GM19438 (cell line): ENCODE measurements at regions not wholly inside any gene's neighbourhood (a gene's known extent, or its start where the extent isn't known, plus 50 kb on each side); places are given as distances from the start of the nearest gene placed in this dataset.

Source experiments
- ATAC-seq: cut with Tn5 transposase; IDR thresholded peaks from one replicate; pipeline ENCODE4 v1.9.1; 2021; ENCODE audit warnings: low read depth; ENCODE audit not compliant: unreplicated experiment

GRCh38 chr13:79096099-79096498, 310.0 kb downstream of the RBM26 start:
- no peak for ATAC-seq

GRCh38 chr13:79090552-79091124, 315.4 kb downstream of the RBM26 start:
- no peak for ATAC-seq

GRCh38 chr13:79084802-79085424, 321.1 kb downstream of the RBM26 start:
- ATAC-seq, result no peak

- ATAC-seq, result no peak
Measured at GRCh38 chr13:79081942-79082341, 324.1 kb downstream of the RBM26 start.

GRCh38 chr13:79079351-79079839, 326.7 kb downstream of the RBM26 start:
- ATAC-seq, result no peak

GRCh38 chr13:79075703-79076102, 330.4 kb downstream of the RBM26 start:
- no peak for ATAC-seq

- peak; percentile 57 for ATAC-seq
Measured at GRCh38 chr13:79070343-79070974, 335.6 kb downstream of the RBM26 start.

GRCh38 chr13:79062291-79062690, 343.8 kb downstream of the RBM26 start:
- ATAC-seq, result no peak

- ATAC-seq, result no peak
Measured at GRCh38 chr13:79060216-79060615, 345.8 kb downstream of the RBM26 start.

- ATAC-seq, result no peak
Measured at GRCh38 chr13:79056706-79057105, 349.3 kb downstream of the RBM26 start.

GRCh38 chr13:79051472-79051871, 354.6 kb downstream of the RBM26 start:
- ATAC-seq, result no peak

- no peak for ATAC-seq
Measured at GRCh38 chr13:79044415-79044814, 361.6 kb downstream of the RBM26 start.

GRCh38 chr13:79043208-79043607, 362.8 kb downstream of the RBM26 start:
- no peak for ATAC-seq

GRCh38 chr13:79037197-79037596, 368.9 kb downstream of the RBM26 start:
- ATAC-seq, result no peak

- ATAC-seq, result no peak
Measured at GRCh38 chr13:79034341-79034740, 371.7 kb downstream of the RBM26 start.

GRCh38 chr13:79030513-79030912, 371.6 kb upstream of the OBI1 start:
- ATAC-seq, result no peak

GRCh38 chr13:79018166-79018565, 359.2 kb upstream of the OBI1 start:
- ATAC-seq, result no peak

GRCh38 chr13:79011179-79011578, 352.2 kb upstream of the OBI1 start:
- ATAC-seq, result no peak

GRCh38 chr13:79003989-79004898, 345.3 kb upstream of the OBI1 start:
- no peak for ATAC-seq

- ATAC-seq, result no peak
Measured at GRCh38 chr13:78999494-78999893, 340.5 kb upstream of the OBI1 start.
